GM21381 (cell line): ENCODE measurements at regions not wholly inside any gene's neighbourhood (a gene's known extent, or its start where the extent isn't known, plus 50 kb on each side); places are given as distances from the start of the nearest gene placed in this dataset.

Source experiments
- ATAC-seq: cut with Tn5 transposase; IDR thresholded peaks from one replicate; pipeline ENCODE4 v1.9.1; 2021; ENCODE audit warnings: mild to moderate bottlenecking, moderate library complexity; ENCODE audit not compliant: unreplicated experiment

DNA sequence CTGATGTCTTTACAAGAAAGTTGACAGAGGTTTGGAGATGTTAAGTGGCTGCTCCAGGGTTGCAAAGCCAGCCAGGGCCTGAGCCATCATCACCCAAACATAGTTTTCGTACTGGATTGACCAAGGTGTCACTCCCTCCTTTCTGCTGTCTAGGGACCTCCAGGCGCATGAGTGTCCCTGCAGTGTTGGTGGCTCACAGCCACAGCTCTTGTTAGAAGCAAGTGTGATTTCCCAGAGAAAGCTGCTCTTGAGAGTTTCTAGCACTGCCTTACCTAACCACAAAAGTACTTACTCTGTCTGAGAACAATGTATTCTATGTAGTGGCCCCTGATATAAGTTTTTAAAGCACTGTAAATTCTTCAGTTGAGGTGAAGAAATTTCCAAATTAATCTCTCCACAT is 144.1 kb downstream of the SOX2 start:
- ATAC-seq = no peak

GRCh38 chr3:181859518-181859917 is 147.8 kb downstream of the SOX2 start:
- ATAC-seq = no peak

DNA sequence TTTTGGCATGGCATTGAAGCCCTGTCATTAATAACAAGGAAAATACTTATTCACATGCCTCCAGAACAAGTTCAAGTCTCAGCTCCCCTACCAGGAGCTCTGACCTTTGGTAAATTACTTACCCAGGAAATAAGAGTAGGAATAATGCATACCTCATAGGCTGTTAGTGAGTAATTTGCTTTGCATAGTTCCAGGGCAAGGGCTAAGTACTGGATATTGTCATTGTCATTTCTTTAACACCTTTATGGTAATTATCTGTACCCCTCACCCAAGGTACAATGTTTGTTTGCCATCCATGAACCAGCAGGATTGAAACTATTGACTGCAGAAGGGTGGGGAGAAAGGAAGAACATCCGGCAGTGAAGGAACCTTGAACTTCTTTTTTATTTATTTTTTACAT is 148.5 kb downstream of the SOX2 start:
- no peak for ATAC-seq

DNA sequence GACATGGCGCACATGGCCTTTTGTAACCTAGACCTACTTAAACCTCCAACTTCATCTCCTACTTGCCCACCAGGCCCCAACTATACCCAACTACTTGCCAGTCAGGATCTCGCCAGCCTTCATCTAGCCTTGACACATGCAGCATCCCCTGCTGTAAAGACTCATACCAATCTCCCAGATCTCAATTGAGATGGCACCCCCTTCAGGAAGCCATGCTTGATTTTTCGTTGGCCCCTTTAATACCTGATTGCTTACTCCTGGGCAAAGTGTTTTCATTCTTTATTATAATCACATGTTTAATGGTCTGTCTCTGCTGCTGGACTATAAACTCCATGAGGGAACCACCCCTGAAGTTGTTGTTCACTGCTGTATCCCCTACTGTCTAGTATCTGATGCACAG is 150.8 kb downstream of the SOX2 start:
- ATAC-seq = no peak

DNA sequence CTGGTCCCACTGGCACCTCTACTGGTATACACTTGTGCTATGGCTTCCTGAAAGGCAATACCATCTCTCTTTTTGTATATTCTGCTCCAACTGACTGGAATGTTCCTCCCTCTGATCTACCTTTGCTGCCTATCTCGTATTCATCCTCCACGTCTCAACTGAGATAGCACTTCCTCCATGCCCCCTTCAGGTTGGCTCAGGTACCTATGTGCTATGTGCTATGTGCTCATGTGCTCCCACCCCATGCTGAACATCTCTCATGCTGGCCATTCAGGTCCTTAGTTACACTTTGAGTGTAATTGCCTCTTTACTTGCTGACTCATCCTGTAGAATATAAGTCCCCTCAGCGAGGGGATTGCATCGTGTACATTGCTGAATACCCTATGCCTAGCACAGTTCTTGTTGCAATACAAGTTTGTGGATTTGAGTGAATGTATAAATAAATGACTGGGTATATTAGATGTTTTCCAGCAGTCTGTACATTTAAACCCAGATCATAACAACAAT is 156.9 kb downstream of the SOX2 start:
- no peak for ATAC-seq

- ATAC-seq = no peak
These were observed 161.2 kb downstream of the SOX2 start for GRCh38 chr3:181872887-181873286.

- ATAC-seq = no peak
These were observed 168.2 kb downstream of the SOX2 start for GRCh38 chr3:181879926-181880325.

- ATAC-seq = no peak
These were observed 168.6 kb downstream of the SOX2 start for GRCh38 chr3:181880331-181880730.

GRCh38 chr3:181881749-181882148 is 170.0 kb downstream of the SOX2 start:
- ATAC-seq = no peak

- ATAC-seq = no peak
These were observed 174.3 kb downstream of the SOX2 start for GRCh38 chr3:181885868-181886630.

GRCh38 chr3:181886676-181887075 is 175.0 kb downstream of the SOX2 start:
- ATAC-seq = no peak

- no peak for ATAC-seq
These were observed 176.0 kb downstream of the SOX2 start for GRCh38 chr3:181887685-181888084.

- ATAC-seq = no peak
These were observed 176.5 kb downstream of the SOX2 start for GRCh38 chr3:181888234-181888633.

DNA sequence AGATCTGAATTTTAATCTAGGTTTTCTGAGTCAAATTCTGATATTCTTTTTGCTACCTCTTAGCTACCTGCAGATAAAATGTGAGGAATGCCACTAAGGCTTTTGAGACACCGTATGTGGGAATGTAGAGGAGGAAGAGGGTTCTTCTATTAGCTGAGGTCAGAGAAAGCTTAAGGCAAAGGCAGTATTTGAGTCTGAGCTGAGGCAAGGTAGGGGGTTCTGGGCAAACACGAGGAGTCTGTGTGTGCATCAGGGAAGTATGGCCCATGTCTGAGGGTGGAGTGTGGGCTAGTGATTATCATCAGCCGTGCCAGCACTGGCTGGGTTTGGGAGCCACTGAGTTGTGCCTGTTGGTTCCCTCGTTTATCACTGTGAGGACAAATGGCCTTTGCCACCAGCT is 181.1 kb downstream of the SOX2 start:
- ATAC-seq = no peak

GRCh38 chr3:181896605-181897004 is 184.9 kb downstream of the SOX2 start:
- no peak for ATAC-seq

GRCh38 chr3:181899702-181900101 is 188.0 kb downstream of the SOX2 start:
- ATAC-seq = no peak

DNA sequence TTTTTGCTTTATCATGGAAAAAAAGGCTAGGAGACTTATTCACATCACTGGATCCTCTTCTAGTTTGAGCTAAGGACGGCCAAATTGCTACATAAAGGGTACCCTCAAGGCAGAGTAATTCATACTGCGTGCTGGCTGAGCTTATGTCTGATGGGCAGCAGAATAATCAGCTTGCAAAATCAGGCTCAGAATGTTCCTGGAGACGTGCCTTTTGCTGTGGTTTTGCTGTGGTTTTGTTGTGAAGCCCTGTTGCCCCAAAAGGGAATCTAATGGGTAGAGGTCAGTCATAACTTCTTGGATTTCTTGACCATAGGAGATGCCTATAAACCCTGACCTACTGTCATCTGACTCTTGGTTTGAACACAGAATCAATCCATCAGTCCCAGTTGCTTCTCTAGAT is 189.9 kb downstream of the SOX2 start:
- ATAC-seq = no peak

DNA sequence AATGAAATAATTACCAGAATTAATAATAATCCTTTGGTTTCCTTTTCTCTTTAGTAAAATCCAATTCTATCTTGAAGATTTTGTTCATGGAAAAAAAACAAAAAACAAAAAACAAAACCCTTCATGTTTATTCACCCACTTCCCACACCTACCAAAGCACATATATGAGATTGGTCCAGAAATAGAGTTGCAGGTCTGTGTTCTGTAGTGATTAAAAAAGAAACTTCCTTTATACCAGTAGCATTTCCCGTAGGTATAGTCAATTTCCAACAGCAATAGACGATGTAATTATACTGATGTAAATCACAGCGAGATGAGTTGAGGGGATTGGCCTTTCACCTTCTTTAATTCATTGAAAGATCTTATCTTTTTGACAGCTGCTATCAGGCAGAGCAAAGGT is 194.6 kb downstream of the SOX2 start:
- no peak for ATAC-seq

GRCh38 chr3:181909241-181909640 is 197.5 kb downstream of the SOX2 start:
- ATAC-seq = no peak

- no peak for ATAC-seq
These were observed 200.7 kb downstream of the SOX2 start for GRCh38 chr3:181912384-181912783.

DNA sequence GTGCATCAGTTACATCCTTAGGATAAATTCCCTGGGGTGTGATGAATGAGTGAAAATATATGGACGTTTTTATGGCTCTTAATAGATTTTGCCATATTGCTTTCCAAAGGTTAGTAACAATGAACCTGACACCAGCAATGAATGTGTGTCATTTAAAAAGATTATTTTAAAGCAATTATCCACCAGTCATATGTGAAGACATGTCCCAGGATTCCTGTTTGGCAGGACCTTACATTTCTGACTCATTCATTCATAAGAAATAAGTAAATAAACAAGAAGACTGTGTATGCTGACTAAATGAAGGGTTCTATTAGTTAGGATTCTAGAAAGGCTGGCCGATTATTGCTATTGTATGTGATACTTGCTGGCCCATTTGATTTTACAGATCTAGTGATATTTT is 201.5 kb downstream of the SOX2 start:
- ATAC-seq = no peak

GRCh38 chr3:181915551-181915950 is 203.8 kb downstream of the SOX2 start:
- no peak for ATAC-seq

GRCh38 chr3:181916013-181916412 is 204.3 kb downstream of the SOX2 start:
- ATAC-seq = no peak
